AG09319 (cell line): ENCODE measurements at regions not wholly inside any gene's neighbourhood (a gene's known extent, or its start where the extent isn't known, plus 50 kb on each side); places are given as distances from the start of the nearest gene placed in this dataset.

ENCODE experiments used
- DNase-seq: peaks from one replicate; pipeline ENCODE4 v3.0.0-alpha.2; 2010; ENCODE audit warnings: low read depth; ENCODE audit errors: extremely low read depth
- CTCF ChIP-seq: IDR thresholded peaks from 2 replicates; pipeline ENCODE4 v1.5.1; 2011; ENCODE audit warnings: low read depth, mild to moderate bottlenecking, inconsistent platforms, low read length, moderate library complexity

GRCh38 chr1:81006502-81006901 is 794.2 kb upstream of the ADGRL2 start:
- DNase-seq, result no peak
- no peak for TF ChIP-seq CTCF

- DNase-seq, result no peak
- no peak for TF ChIP-seq CTCF
Measured at GRCh38 chr1:81004011-81004410, 796.7 kb upstream of the ADGRL2 start.

GRCh38 chr1:80994934-80995333 is 805.8 kb upstream of the ADGRL2 start:
- no peak for TF ChIP-seq CTCF
- no peak for DNase-seq

GRCh38 chr1:80994038-80994437 is 806.7 kb upstream of the ADGRL2 start:
- TF ChIP-seq CTCF, result no peak
- no peak for DNase-seq

GRCh38 chr1:80993154-80993980 is 807.4 kb upstream of the ADGRL2 start:
- DNase-seq, result no peak
- TF ChIP-seq CTCF, result no peak

- no peak for TF ChIP-seq CTCF
- DNase-seq, result no peak
Measured at GRCh38 chr1:80989455-80989854, 811.3 kb upstream of the ADGRL2 start.

- no peak for DNase-seq
- TF ChIP-seq CTCF, result no peak
Measured at GRCh38 chr1:80988926-80989325, 811.8 kb upstream of the ADGRL2 start.
